ENCODE measurements at regions not wholly inside any gene's neighbourhood (a gene's known extent, or its start where the extent isn't known, plus 50 kb on each side); places are given as distances from the start of the nearest gene placed in this dataset.

DNA sequence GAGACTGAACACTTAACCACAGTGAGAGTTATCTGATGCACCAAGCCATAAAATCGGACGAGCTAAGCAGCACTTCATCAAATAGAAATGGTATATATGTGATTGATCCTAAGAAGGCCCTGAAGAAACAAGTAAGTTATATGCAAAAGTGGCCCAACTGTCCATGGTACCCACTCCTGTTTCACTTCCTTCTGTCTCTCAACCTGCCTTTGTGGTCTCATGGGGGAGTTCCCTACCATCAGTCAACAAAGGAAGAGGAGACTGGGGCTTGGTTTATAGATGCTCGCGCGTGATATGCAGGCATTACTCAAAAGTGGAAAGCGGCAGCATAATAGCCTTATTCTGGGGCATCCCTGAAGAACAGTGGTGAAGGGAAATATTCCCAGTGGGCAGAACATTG lies 543.9 kb upstream of the ADGRL4 start:
- DNase-seq (ENCODE audit: low spot score): no peak
- CTCF ChIA-PET (ENCODE audit: unreplicated experiment): no interaction called here
- Histone ChIP-seq H3K4me1 (ENCODE audit: insufficient read depth, low read length, poor library complexity, severe bottlenecking) (no peaks in the 10 kb centered on the region), H3K79me2 (ENCODE audit: insufficient read depth, low read depth, low read length) (no peaks in the 10 kb centered on the region), H3K9me2 (ENCODE audit: insufficient read depth, low read length) (no peaks in the 10 kb centered on the region), H3K4me2 (ENCODE audit: low read length) (no peak overlapping the region), H3K4me3 (ENCODE audit: low read depth, low read length, poor library complexity, severe bottlenecking) (no peak overlapping the region), H4K20me1 (ENCODE audit: insufficient read depth, low read length) (no peaks in the 10 kb centered on the region), H3K27ac (ENCODE audit: low read depth, low read length, poor library complexity, severe bottlenecking) (no peak overlapping the region), H2AFZ (ENCODE audit: low read length) (no peak overlapping the region), H3K36me3 (ENCODE audit: insufficient read depth, low read length) (no peaks in the 10 kb centered on the region), H3K9me3 (ENCODE audit: low read length) (no peaks in the 10 kb centered on the region)
- TF ChIP-seq EZH2phosphoT487 (IDR thresholded peaks at IDR 0.05; ENCODE audit: borderline replicate concordance, low read depth, low read length): no peak
- no peak for TF ChIP-seq CTCF (conservative IDR thresholded peaks at IDR 0.05; ENCODE audit: low read length)
- intact Hi-C loops (cut with micrococcal nuclease; ENCODE audit: unreplicated experiment): no loop called here
- no TSS peak for BruUV-seq (replicated peaks)
- POLR2A ChIA-PET: no interaction called here

DNA sequence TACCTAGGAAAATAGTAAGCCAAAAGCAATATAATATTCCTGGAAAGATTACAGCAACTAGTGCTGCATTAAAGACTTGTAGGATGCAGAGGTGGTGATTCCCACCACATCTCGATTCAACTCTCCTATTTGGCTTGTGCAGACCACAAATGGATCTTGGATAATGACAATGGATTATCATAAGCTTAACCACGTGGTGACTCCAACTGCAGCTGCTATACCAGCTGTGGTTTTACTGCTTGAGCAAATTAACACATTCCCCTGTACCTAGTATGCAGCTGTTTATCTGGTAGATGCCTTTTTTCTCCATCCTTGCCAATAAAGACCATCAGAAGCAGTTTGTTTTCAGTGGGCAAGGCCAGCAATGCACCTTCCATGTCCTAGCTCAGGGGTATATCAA lies 542.7 kb upstream of the ADGRL4 start:
- no peak for TF ChIP-seq EZH2phosphoT487 (IDR thresholded peaks at IDR 0.05; ENCODE audit: borderline replicate concordance, low read depth, low read length)
- TF ChIP-seq CTCF (conservative IDR thresholded peaks at IDR 0.05; ENCODE audit: low read length): no peak
- CTCF ChIA-PET (ENCODE audit: unreplicated experiment): no interaction called here

GRCh38 chr1:79547514-79547913 lies 541.0 kb upstream of the ADGRL4 start:
- no TSS peak for BruUV-seq (replicated peaks)
- ChIA-PET POLR2A (interaction anchor here (1.1 kb wide), 1 partner anchor 11 kb away, joined by 3 read pairs; no protein-coding TSS in a partner anchor), CTCF (ENCODE audit: unreplicated experiment) (no interaction called here)
- Histone ChIP-seq H3K4me2 (ENCODE audit: low read length) (no peak overlapping the region), H3K9me3 (ENCODE audit: low read length) (no peaks in the 10 kb centered on the region; the same call in 1 of the 2 replicates), H4K20me1 (ENCODE audit: insufficient read depth, low read length) (no peaks in the 10 kb centered on the region), H2AFZ (ENCODE audit: low read length) (peak overlapping the region; percentile 14; the same call in 1 of the 2 replicates), H3K27ac (ENCODE audit: low read depth, low read length, poor library complexity, severe bottlenecking) (no peak overlapping the region), H3K4me1 (ENCODE audit: insufficient read depth, low read length, poor library complexity, severe bottlenecking) (peaks cover 8% of the 10 kb centered on the region), H3K9me2 (ENCODE audit: insufficient read depth, low read length) (no peaks in the 10 kb centered on the region), H3K79me2 (ENCODE audit: insufficient read depth, low read depth, low read length) (no peaks in the 10 kb centered on the region), H3K36me3 (ENCODE audit: insufficient read depth, low read length) (no peaks in the 10 kb centered on the region), H3K4me3 (ENCODE audit: low read depth, low read length, poor library complexity, severe bottlenecking) (no peak overlapping the region)
- intact Hi-C loops (cut with micrococcal nuclease; ENCODE audit: unreplicated experiment): no loop called here
- no peak for DNase-seq (ENCODE audit: low spot score)
- no peak for TF ChIP-seq CTCF (conservative IDR thresholded peaks at IDR 0.05; ENCODE audit: low read length)
- TF ChIP-seq EZH2phosphoT487 (IDR thresholded peaks at IDR 0.05; ENCODE audit: borderline replicate concordance, low read depth, low read length): no peak

More for the DNA sequence above, 542.7 kb upstream of the ADGRL4 start:
- H3K9me3 ChIP-seq (ENCODE audit: low read length): no peaks in the 10 kb centered on the region
- no peak overlapping the region for H3K27ac ChIP-seq (ENCODE audit: low read depth, low read length, poor library complexity, severe bottlenecking)
- no peaks in the 10 kb centered on the region for H3K9me2 ChIP-seq (ENCODE audit: insufficient read depth, low read length)
- POLR2A ChIA-PET: interaction anchor here (0.5 to 1.1 kb wide), 5 partner anchors 17 to 31 kb away, joined by 3 read pairs; no protein-coding TSS in a partner anchor
- H3K4me1 ChIP-seq (ENCODE audit: insufficient read depth, low read length, poor library complexity, severe bottlenecking): no peaks in the 10 kb centered on the region
- BruUV-seq (replicated peaks): no TSS peak
- no peaks in the 10 kb centered on the region for H3K36me3 ChIP-seq (ENCODE audit: insufficient read depth, low read length)
- H4K20me1 ChIP-seq (ENCODE audit: insufficient read depth, low read length): no peaks in the 10 kb centered on the region
- no peaks in the 10 kb centered on the region for H3K79me2 ChIP-seq (ENCODE audit: insufficient read depth, low read depth, low read length)
- no peak for DNase-seq (ENCODE audit: low spot score)
- intact Hi-C loops (cut with micrococcal nuclease; ENCODE audit: unreplicated experiment): no loop called here
- no peak overlapping the region for H3K4me2 ChIP-seq (ENCODE audit: low read length)
- H3K4me3 ChIP-seq (ENCODE audit: low read depth, low read length, poor library complexity, severe bottlenecking): no peak overlapping the region
- H2AFZ ChIP-seq (ENCODE audit: low read length): no peak overlapping the region
